AG04450 (cell line): ENCODE measurements at regions not wholly inside any gene's neighbourhood (a gene's known extent, or its start where the extent isn't known, plus 50 kb on each side); places are given as distances from the start of the nearest gene placed in this dataset.
"Not testable (repeated sequence)": the region's sequence is repeated elsewhere in the genome, so short reads cannot be mapped to it uniquely, and the experiment has no call there.

Experiments
- CTCF ChIA-PET: fragments of 300-600, 350-600 bp; formaldehyde crosslinking; extraction: SDS; loops from one replicate; lab custom pipeline; 2022; ENCODE audit warnings: antibody characterized with exemption, inconsistent platforms; lab: Charles Lee
- POLR2A ChIA-PET: fragments of 350-600 bp; formaldehyde crosslinking; extraction: SDS; loops from one replicate; lab custom pipeline; 2021; ENCODE audit warnings: antibody characterized with exemption, inconsistent platforms; lab: Yijun Ruan, JAX
- DNase-seq: peaks from one replicate; pipeline ENCODE4 v3.0.0-alpha.2; 2011; ENCODE audit warnings: low read depth, low spot score
- H3K27ac ChIP-seq: one replicate; pipeline ENCODE4 v1.5.1; 2012; ENCODE audit warnings: low read depth, low read length, control low read depth
- H3K27me3 ChIP-seq: one replicate; pipeline ENCODE4 v1.6.0; 2012; ENCODE audit warnings: low read length; ENCODE audit not compliant: control insufficient read depth, insufficient read depth
- H3K4me3 ChIP-seq: 2 replicates; pipeline ENCODE4 v1.5.1; 2011; ENCODE audit warnings: mild to moderate bottlenecking, low read depth, low read length, control low read depth
- H3K9me3 ChIP-seq: 2 replicates; pipeline ENCODE4 v1.5.1; 2012; ENCODE audit warnings: low read length; ENCODE audit not compliant: control insufficient read depth, insufficient read depth
- TF ChIP-seq, protein P1 (sequence below): IDR thresholded peaks from 2 replicates; pipeline ENCODE4 v1.5.1; 2011; ENCODE audit warnings: low read depth, low read length, control low read depth, inconsistent platforms

DNA sequence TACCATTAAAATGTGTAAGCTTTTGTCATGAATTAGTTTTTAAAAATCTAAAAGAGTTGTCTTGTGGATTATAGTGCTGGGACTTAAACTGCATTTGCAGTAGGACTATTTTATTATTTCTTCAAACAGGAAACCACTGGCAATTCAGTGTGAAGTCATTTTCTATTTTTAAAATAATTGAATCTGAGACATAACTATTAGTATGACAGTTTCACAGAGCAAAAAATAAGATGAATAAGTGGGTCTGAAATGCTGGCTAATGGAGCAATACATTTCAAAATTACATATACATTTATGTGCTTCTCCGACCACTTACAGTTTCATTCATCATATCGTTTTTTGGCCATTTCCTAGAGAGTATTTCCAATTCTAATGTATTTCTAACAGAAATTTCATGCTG lies 75.3 kb upstream of the RAPGEF2 start:
- TF ChIP-seq, protein P1, sequence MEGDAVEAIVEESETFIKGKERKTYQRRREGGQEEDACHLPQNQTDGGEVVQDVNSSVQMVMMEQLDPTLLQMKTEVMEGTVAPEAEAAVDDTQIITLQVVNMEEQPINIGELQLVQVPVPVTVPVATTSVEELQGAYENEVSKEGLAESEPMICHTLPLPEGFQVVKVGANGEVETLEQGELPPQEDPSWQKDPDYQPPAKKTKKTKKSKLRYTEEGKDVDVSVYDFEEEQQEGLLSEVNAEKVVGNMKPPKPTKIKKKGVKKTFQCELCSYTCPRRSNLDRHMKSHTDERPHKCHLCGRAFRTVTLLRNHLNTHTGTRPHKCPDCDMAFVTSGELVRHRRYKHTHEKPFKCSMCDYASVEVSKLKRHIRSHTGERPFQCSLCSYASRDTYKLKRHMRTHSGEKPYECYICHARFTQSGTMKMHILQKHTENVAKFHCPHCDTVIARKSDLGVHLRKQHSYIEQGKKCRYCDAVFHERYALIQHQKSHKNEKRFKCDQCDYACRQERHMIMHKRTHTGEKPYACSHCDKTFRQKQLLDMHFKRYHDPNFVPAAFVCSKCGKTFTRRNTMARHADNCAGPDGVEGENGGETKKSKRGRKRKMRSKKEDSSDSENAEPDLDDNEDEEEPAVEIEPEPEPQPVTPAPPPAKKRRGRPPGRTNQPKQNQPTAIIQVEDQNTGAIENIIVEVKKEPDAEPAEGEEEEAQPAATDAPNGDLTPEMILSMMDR = no peak
- DNase-seq = no peak
- Histone ChIP-seq H3K4me3 (no peak overlapping the region), H3K27me3 (no peaks in the 10 kb centered on the region), H3K9me3 (no peaks in the 10 kb centered on the region), H3K27ac (no peak overlapping the region)
- ChIA-PET CTCF (no interaction called here), POLR2A (no interaction called here)

DNA sequence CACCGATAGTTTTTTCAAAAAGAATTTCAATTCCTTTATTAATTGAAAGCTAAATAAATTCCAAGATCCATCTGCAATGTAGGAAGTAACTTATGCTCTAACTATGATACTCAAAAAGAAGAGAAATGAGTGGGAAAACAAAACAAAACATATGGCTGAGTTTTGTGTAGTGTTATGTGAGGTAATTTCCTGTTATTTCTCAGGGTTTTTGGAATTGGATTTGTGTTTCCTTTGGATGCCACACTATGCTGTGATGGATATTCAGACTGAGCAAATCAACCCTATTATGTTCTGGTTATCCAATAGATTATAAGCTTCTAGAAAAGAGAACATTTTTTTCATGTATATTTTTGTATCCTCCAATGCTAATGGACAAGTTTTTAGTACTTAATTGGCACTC lies 73.4 kb upstream of the RAPGEF2 start:
- TF ChIP-seq, protein P1 = no peak
- POLR2A ChIA-PET = no interaction called here
- no peaks in the 10 kb centered on the region for H3K27me3 ChIP-seq
- H3K9me3 ChIP-seq = no peaks in the 10 kb centered on the region
- no peak overlapping the region for H3K4me3 ChIP-seq
- CTCF ChIA-PET = no interaction called here
- H3K27ac ChIP-seq = no peak overlapping the region
- no peak for DNase-seq

DNA sequence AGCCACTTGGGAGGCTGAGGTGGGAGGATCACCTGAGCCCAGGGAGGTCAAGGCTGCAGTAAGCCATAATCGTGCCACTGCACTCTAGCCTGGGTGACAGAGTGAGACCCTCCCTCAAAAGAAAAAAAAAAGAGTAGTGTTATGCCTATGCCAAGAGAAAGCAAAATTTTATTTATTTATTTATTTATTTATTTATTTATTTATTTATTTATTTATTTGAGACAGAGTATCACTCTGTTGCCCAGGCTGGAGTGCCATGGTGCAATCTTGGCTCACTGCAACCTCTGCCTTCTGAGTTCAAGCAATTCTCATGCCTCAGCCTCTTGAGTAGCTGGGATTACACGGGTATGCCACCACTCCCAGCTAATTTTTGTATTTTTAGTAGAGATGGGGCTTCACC lies 72.6 kb upstream of the RAPGEF2 start:
- H3K4me3 ChIP-seq, H3K9me3 ChIP-seq, CTCF ChIA-PET, H3K27ac ChIP-seq, DNase-seq, POLR2A ChIA-PET, H3K27me3 ChIP-seq: not testable (repeated sequence)

DNA sequence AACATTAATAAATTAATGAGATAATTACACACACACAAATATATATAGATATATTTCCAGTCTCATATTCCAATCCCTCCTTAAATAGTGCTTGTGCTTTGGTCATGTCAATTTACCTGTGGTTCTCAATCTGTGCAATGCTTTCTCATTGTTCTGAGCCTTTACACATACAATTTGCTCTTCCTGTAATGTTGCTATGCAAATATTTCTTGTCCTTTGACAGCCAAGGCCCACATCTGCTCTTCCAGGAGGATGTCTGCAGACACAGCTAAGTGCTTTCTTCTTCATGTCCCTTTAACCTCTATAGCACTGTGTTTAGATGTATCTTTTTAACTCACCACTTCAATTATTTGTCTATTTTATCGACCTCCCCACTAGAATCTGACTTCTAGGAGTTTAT lies 67.3 kb upstream of the RAPGEF2 start:
- CTCF ChIA-PET = no interaction called here
- Histone ChIP-seq H3K9me3 (no peaks in the 10 kb centered on the region), H3K27ac (no peak overlapping the region), H3K4me3 (no peak overlapping the region), H3K27me3 (peaks cover 19% of the 10 kb centered on the region)
- TF ChIP-seq, protein P1 = no peak
- DNase-seq = no peak
- POLR2A ChIA-PET = no interaction called here

DNA sequence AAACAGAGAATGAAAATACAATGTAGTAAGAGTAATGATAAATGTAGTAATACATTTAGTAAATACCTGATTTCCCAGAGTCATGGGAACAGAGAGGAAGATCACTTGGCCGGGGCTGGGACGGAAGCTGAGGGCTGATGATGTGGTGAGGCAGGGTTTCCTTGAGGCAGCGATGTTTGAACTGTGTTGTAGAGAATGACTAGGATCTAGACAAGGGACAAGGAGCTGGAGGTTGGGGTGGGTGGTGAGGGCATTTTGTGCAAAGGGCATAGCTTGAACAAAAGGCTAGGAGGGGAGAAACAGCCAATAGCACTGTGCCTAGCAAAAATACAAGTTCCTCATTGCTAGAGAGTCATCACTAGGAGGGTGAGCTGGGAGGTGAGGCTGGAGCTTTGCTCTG lies 64.3 kb upstream of the RAPGEF2 start:
- DNase-seq = no peak
- Histone ChIP-seq H3K4me3 (no peak overlapping the region), H3K27ac (no peak overlapping the region), H3K27me3 (peaks cover 22% of the 10 kb centered on the region), H3K9me3 (no peaks in the 10 kb centered on the region)
- ChIA-PET CTCF (no interaction called here), POLR2A (no interaction called here)
- TF ChIP-seq, protein P1 = no peak
